ENCODE measurements at regions not wholly inside any gene's neighbourhood (a gene's known extent, or its start where the extent isn't known, plus 50 kb on each side); places are given as distances from the start of the nearest gene placed in this dataset.

DNA sequence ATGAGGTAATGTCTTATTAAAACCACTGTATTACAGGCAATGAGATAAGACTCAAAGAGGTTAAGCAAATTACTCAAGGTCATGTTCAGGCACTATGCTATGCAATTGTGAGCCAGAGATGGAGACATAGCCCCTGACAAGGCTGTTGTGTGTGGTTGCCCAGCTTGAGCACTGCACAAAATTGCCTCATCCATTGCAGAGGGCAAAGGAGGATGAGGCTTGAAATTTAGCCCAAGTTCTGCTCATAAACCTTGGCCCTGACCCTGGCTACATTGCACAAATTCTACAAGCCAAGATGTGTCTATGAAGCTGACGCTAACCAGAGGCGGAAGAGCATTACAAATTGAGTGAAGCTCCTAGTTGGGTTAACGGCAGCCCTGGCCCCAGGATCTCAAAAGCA lies 65.6 kb upstream of the PGM2 start:
- TF ChIP-seq, protein P1, sequence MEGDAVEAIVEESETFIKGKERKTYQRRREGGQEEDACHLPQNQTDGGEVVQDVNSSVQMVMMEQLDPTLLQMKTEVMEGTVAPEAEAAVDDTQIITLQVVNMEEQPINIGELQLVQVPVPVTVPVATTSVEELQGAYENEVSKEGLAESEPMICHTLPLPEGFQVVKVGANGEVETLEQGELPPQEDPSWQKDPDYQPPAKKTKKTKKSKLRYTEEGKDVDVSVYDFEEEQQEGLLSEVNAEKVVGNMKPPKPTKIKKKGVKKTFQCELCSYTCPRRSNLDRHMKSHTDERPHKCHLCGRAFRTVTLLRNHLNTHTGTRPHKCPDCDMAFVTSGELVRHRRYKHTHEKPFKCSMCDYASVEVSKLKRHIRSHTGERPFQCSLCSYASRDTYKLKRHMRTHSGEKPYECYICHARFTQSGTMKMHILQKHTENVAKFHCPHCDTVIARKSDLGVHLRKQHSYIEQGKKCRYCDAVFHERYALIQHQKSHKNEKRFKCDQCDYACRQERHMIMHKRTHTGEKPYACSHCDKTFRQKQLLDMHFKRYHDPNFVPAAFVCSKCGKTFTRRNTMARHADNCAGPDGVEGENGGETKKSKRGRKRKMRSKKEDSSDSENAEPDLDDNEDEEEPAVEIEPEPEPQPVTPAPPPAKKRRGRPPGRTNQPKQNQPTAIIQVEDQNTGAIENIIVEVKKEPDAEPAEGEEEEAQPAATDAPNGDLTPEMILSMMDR (conservative IDR thresholded peaks at IDR 0.05), result no peak
- Mint-ChIP-seq H3K27ac (no peak overlapping the region), H3K4me1 (peaks cover 2% of the 10 kb centered on the region), H3K9me3 (no peaks in the 10 kb centered on the region), H3K4me3 (no peak overlapping the region), H3K27me3 (ENCODE audit: insufficient read depth) (no peaks in the 10 kb centered on the region), H3K36me3 (ENCODE audit: low read depth) (no peaks in the 10 kb centered on the region)
- Histone ChIP-seq H3K9me3 (ENCODE audit: control insufficient read depth, low read length) (no peaks in the 10 kb centered on the region), H3K4me3 (ENCODE audit: low read length) (no peak overlapping the region), H3K4me1 (ENCODE audit: control insufficient read depth, insufficient read depth, low read length) (no peaks in the 10 kb centered on the region), H3K9ac (ENCODE audit: extremely low read depth, low read length, poor library complexity, severe bottlenecking) (no peak overlapping the region), H3K36me3 (ENCODE audit: control insufficient read depth, insufficient read depth, low read length) (no peaks in the 10 kb centered on the region), H3K27ac (ENCODE audit: low read depth, low read length) (no peak overlapping the region), H3K27me3 (ENCODE audit: control insufficient read depth, insufficient read depth, low read length, poor library complexity, severe bottlenecking) (no peaks in the 10 kb centered on the region)
- 92 to 96% methylated on average over 3 of the region's 3 CpGs for WGBS, 2 experiments (ENCODE audit: insufficient coverage in 1 of 2, insufficient read length in 1 of 2)
- DNase-seq, result no peak

DNA sequence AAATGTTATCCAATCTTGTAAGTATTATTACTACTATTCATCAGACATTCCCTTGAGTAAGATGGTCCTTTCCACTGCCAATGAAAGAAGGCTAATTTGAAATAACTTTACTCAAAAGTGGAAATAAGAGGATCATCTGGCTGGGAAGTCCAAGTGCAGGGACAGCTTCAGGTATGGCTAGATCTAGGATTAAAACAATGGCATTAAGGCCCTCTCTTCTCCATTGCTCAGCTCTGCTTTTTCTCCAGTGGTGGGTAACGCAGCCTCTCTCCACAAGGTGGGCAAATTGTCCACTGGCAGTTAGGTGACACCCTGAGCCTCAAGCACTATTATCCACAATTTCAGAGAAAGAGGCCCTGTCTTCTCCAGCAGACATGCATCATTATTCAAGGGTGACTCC lies 66.7 kb upstream of the PGM2 start:
- Histone ChIP-seq H3K36me3 (ENCODE audit: control insufficient read depth, insufficient read depth, low read length) (no peaks in the 10 kb centered on the region), H3K9me3 (ENCODE audit: control insufficient read depth, low read length) (no peaks in the 10 kb centered on the region), H3K4me3 (ENCODE audit: low read length) (no peak overlapping the region), H3K4me1 (ENCODE audit: control insufficient read depth, insufficient read depth, low read length) (no peaks in the 10 kb centered on the region), H3K9ac (ENCODE audit: extremely low read depth, low read length, poor library complexity, severe bottlenecking) (no peak overlapping the region), H3K27ac (ENCODE audit: low read depth, low read length) (no peak overlapping the region), H3K27me3 (ENCODE audit: control insufficient read depth, insufficient read depth, low read length, poor library complexity, severe bottlenecking) (no peaks in the 10 kb centered on the region)
- H3K9me3 Mint-ChIP-seq, result no peaks in the 10 kb centered on the region
- no peak overlapping the region for H3K27ac Mint-ChIP-seq
- WGBS, 2 experiments (ENCODE audit: insufficient coverage in 1 of 2, insufficient read length in 1 of 2), result 94% methylated on average over 1 of the region's 1 CpG; no CpG with 5 or more reads in 1 of the 2 experiments
- H3K27me3 Mint-ChIP-seq (ENCODE audit: insufficient read depth), result no peaks in the 10 kb centered on the region
- no peak overlapping the region for H3K4me3 Mint-ChIP-seq
- DNase-seq, result no peak
- no peaks in the 10 kb centered on the region for H3K4me1 Mint-ChIP-seq
- no peaks in the 10 kb centered on the region for H3K36me3 Mint-ChIP-seq (ENCODE audit: low read depth)
- TF ChIP-seq, protein P1 (conservative IDR thresholded peaks at IDR 0.05), result no peak

DNA sequence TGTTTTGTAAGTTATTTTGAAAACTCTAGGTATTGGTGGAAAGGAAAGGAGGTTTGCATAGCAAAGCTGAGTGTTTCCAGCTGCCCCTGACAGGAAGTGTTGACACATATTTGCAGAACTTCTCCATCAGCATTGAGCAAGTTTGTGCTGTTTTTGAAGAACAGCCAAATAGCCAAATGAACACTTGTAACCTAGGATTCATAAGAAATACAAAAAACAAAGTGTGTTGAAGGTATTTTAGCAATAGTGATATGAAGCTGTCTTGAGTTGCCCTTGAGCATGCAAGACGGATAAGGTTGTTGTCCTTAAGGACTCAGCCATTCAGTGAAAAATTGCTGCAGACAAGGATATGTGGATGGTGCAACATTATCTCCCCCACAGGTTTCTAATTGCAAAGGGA lies 68.3 kb upstream of the PGM2 start:
- Mint-ChIP-seq H3K4me1 (no peaks in the 10 kb centered on the region), H3K27ac (no peak overlapping the region), H3K9me3 (no peaks in the 10 kb centered on the region), H3K27me3 (ENCODE audit: insufficient read depth) (no peaks in the 10 kb centered on the region), H3K36me3 (ENCODE audit: low read depth) (no peaks in the 10 kb centered on the region), H3K4me3 (no peak overlapping the region)
- TF ChIP-seq, protein P1 (conservative IDR thresholded peaks at IDR 0.05), result no peak
- no peaks in the 10 kb centered on the region for H3K36me3 ChIP-seq (ENCODE audit: control insufficient read depth, insufficient read depth, low read length)
- DNase-seq, result no peak
- no peaks in the 10 kb centered on the region for H3K4me1 ChIP-seq (ENCODE audit: control insufficient read depth, insufficient read depth, low read length)
- 91 to 100% methylated on average over 1 of the region's 1 CpG for WGBS, 2 experiments (ENCODE audit: insufficient coverage in 1 of 2, insufficient read length in 1 of 2)
- no peak overlapping the region for H3K27ac ChIP-seq (ENCODE audit: low read depth, low read length)
- no peak overlapping the region for H3K4me3 ChIP-seq (ENCODE audit: low read length)
- no peak overlapping the region for H3K9ac ChIP-seq (ENCODE audit: extremely low read depth, low read length, poor library complexity, severe bottlenecking)
- no peaks in the 10 kb centered on the region for H3K9me3 ChIP-seq (ENCODE audit: control insufficient read depth, low read length)
- no peaks in the 10 kb centered on the region for H3K27me3 ChIP-seq (ENCODE audit: control insufficient read depth, insufficient read depth, low read length, poor library complexity, severe bottlenecking)
